NCI-H2227 (cell line): ENCODE measurements at regions not wholly inside any gene's neighbourhood (a gene's known extent, or its start where the extent isn't known, plus 50 kb on each side); places are given as distances from the start of the nearest gene placed in this dataset.

Experiments used
- DNase-seq: peaks from one replicate; lab custom pipeline; 2025; ENCODE audit not compliant: unreplicated experiment; lab: John Stamatoyannopoulos, UW

- DNase-seq = no peak
Measured at GRCh38 chr9:81125446-81126092, 563.8 kb downstream of the TLE1 start.

- no peak for DNase-seq
Measured at GRCh38 chr9:81123526-81123925, 565.8 kb downstream of the TLE1 start.

- no peak for DNase-seq
Measured at GRCh38 chr9:81122749-81123148, 566.6 kb downstream of the TLE1 start.

- no peak for DNase-seq
Measured at GRCh38 chr9:81119591-81119990, 569.8 kb downstream of the TLE1 start.

GRCh38 chr9:81118416-81118815 is 570.9 kb downstream of the TLE1 start:
- DNase-seq = no peak

GRCh38 chr9:81116340-81117137 is 572.8 kb downstream of the TLE1 start:
- DNase-seq = no peak

GRCh38 chr9:81113453-81114124 is 575.8 kb downstream of the TLE1 start:
- DNase-seq = peak; percentile 66

GRCh38 chr9:81112627-81113452 is 576.5 kb downstream of the TLE1 start:
- no peak for DNase-seq

GRCh38 chr9:81108821-81109220 is 580.5 kb downstream of the TLE1 start:
- DNase-seq = no peak

GRCh38 chr9:81108391-81108790 is 581.0 kb downstream of the TLE1 start:
- DNase-seq = no peak

GRCh38 chr9:81103597-81104471 is 585.5 kb downstream of the TLE1 start:
- no peak for DNase-seq

GRCh38 chr9:81097131-81097847 is 592.1 kb downstream of the TLE1 start:
- DNase-seq = no peak

GRCh38 chr9:81096625-81097024 is 592.7 kb downstream of the TLE1 start:
- DNase-seq = no peak

- no peak for DNase-seq
Measured at GRCh38 chr9:81092057-81092456, 597.3 kb downstream of the TLE1 start.

- DNase-seq = no peak
Measured at GRCh38 chr9:81088341-81088740, 601.0 kb downstream of the TLE1 start.

- DNase-seq = no peak
Measured at GRCh38 chr9:81086416-81086815, 602.9 kb downstream of the TLE1 start.

- DNase-seq = no peak
Measured at GRCh38 chr9:81083854-81084512, 605.4 kb downstream of the TLE1 start.

GRCh38 chr9:81083067-81083466 is 606.3 kb downstream of the TLE1 start:
- DNase-seq = no peak

- DNase-seq = no peak
Measured at GRCh38 chr9:81082221-81082620, 607.1 kb downstream of the TLE1 start.
